Stimulated activated CD4-positive, alpha-beta T cell treated with anti-CD3 and anti-CD28 coated beads, Interleukin-1b, Interleukin-23, amount 100 ng/mL, for 4 hours (primary cell): ENCODE measurements at regions not wholly inside any gene's neighbourhood (a gene's known extent, or its start where the extent isn't known, plus 50 kb on each side); places are given as distances from the start of the nearest gene placed in this dataset.

ENCODE experiments used
- DNase-seq, 2 donors: peaks; one replicate each; pipeline ENCODE4 v3.0.0-alpha.2; 2020; ENCODE audit warnings: low read depth in 2 of 2

DNA sequence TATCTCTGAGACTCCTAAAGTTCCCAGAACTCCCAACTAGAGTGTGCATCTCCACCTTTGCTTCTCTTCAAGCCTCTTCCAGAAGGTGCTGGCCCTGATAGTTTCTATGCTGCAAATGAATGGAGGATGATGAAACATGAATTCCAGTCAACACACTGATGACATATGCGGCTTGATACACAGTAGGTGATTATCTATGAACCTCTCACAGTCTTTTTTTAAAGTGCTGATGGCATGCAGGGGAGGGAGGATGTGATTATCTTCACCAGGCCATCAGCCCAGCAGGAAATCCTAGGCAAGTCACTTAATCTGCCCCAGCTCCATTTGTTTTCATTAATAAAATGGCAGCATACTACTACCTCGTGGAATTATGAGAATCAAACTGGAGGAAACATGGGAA lies 548.5 kb downstream of the SOX6 start:
- DNase-seq: no peak

DNA sequence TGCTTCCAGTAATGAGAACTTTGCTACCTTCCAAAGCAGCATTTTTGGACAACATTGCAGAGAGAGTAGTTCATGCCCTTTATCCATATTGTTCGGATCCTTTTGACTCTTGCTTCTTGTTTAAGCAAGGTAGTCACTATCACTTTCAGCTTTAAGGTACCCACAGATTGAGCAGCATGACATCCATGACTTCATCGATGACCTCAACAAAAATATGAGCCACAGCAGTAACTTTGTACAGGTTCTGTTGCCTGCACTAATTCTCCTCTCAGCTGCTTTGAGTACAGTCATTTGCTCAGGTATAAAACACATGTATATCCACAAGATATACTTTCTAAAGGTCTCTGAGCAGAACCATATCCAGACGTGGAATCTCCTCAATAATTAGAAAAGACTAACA lies 546.3 kb downstream of the SOX6 start:
- DNase-seq: no peak

DNA sequence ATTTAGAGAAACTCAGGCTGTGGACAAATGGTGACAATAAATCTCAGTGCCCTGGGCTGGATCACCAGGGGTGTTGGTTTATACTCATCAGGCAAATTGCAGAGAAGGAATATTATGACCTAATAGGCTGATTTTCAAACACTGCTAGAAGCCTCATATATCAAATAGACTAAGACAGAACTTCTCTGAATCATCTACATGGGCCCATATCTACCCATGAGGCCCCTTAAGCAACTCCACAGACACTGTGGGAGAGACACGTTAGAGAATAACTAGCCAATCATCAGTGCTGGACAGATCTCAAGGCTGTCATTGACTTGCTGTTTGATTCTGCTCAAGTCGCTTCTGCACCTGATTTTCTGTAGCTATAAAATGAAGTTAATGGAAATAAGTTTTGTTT lies 545.8 kb downstream of the SOX6 start:
- DNase-seq: no peak

DNA sequence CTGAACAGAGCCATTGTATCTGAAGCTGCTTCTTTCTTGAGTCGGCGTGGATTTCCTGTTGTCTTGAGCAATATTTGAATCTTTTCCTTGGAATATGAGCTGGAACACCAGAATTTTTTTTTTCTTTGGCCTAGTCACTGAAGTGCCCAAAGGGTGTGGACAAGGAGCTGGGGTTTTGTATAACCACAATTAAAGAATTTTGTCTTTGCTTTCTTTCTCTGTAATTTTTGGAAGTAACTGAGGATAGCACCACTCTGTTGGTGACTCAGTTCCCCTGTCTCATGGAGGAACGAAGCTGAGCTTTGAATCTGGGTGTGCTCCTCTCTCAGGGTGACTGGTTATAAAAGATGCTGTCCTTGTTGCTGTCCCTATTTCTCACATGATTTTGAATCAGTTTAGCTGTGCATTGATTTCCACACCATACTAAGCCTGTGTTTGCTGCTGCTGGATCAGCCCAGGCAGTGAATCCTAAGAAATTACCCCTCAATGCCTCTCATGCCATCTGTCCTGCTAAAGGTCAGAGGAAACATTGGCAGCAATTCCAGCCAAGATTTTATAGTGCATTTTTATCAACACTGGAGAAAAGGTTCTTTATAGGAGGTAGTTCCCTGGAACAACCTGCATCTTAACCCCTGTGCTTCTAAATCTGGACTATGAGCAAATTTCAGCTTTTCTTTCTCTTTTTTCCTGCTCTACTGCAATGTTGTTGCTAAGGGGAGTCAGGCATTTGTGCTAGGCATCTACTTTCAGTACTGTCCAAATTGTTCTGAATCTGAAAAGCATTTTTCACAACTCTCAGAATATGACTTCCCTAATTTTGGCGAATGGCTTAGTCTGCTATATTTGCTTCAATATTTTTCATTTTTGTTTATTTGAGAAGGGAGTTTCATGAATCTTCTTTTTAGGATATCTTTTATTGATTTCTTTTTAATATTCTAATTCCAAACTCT lies 540.8 kb downstream of the SOX6 start:
- DNase-seq: no peak

DNA sequence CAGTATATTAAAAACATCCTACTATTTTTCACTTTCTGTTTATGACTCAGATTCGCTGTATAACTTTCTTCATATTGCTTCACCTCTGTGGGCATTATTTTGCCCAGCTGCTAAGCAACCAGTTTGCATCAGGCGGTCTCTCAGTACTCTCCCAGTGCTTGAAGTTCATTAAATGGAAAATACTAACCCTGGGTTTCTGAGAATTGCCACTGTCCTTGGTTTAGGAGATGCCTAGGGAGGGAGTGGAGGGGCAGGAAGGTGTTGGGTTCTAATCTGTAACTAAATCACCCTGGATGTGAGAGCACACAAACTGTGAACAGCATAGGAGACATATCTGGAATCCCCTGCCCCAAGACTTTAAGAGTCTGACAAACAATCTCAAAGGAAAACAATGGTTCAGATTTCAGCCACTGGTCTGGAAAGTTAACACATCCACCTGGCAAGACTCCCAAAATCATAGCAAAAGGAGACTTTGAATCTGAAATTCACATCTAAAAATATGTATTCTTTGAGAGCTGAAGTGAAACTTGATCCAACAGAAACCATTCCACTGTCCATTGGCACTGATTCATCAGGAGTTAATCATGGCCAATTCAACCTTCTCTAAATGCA lies 540.0 kb downstream of the SOX6 start:
- no peak for DNase-seq

DNA sequence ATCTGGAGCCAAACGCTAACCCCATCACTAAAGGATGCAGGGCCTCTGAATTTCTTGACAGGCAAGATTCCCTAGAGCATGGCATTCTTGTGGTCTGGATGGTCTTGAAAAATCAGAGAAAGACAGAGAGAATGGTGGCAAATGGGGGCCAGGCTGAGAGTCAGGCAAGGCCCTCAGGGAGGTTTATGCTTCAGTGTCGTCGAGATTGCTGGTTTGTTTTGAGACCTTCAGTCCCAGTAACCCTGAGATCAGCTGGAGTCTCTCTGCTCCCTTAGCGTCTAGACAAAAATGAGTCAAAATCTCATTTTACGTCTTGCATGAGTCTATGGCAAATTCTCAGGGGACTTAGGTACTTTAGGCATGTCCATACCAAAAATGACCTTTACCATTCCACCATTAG lies 539.3 kb downstream of the SOX6 start:
- no peak for DNase-seq

DNA sequence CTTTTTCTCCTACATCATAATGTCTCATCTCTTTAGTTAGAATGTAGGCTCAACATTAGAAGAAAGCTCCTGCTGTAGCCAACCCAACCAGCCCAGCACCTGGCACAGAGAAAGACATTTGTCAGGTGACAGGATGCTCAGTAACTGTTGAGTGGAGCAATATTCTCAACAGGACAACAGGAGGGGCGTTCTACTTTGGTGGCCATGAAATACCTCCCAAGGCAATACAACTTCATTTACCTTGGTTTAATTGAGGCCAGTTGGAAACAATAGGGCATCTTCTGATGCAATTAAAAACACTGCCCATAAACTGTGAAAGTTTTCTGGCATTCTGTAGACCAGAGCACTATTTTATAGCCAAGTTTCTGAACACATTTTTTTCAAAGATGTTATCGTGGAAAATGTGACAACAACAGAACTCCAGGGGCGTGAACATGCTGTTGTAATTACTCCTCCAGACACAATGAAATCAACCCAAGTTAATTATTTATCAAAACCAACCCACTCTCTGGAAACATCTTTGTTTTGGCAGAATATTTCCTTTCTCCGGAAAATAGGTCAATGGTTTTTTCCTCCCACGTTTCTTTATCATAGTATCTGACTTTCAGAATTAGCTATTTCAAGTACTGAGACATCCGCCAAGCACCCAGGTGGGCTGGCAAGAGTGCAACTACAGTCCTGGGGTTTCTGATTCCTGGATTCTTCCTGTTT lies 538.1 kb downstream of the SOX6 start:
- no peak for DNase-seq

DNA sequence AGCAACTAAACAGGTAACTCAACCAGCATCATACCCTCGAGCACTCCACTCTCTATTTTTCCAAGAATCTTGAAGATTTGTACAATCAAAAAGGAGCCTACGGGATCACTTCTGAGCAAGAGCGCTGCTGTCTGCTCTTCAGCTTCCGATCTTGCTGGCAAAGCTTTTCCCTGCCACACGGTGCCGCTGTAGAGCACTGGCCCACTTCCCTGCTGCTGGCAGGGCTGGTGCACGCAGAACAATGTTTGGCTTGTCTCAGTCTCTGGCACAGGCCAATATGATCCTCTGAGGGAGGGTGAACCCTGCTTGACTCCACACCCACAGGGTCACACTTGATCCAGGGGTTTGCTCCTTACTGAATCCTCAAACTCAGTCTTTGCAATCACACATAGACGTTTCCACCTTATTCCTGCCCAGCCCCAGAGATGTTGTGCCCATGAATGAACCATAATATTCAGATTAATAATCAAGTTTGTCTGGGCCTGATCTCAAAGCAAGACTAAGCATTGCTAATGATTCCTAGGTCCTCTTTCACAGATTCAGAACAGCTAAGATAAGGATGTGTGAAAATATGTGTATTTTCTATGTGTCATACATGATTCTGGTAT lies 536.6 kb downstream of the SOX6 start:
- DNase-seq: peak in 1 of 2 donors; percentile 10

DNA sequence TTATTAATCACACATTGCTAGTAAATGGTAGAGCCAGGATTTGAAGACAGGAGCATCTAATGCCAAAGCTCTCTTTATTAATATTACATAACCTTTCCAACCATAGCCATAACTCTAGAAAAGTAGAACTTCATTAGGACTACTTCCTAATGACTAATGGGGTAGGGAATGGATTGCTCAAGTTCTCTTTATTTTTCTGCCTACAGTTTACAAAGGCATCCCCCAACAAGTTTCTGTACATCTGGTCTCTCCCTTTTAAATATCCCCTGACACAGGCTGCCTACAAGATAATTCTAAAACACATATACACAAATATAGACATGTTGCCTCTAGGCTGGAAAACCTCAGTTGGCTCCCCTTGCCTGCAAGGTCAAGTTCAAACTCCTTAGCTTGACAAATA lies 534.9 kb downstream of the SOX6 start:
- DNase-seq: no peak

DNA sequence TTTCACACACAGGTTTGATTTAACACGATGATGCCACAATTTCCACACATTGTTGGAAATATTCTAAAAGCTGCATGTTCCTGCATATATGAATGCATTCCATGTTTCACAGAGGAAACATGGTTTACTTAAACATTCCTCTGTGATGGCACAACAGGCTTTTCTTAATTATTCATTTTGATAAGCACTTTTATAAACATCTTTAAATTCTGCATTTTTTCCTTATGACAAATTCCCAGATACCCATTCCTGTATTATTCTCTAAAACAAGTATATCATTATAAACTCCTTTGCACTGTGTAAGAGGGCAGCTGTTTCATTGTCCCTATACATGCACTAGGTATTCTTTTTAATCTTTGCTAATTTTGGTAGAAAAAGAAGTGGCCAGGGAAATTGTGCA lies 532.3 kb downstream of the SOX6 start:
- DNase-seq: no peak

DNA sequence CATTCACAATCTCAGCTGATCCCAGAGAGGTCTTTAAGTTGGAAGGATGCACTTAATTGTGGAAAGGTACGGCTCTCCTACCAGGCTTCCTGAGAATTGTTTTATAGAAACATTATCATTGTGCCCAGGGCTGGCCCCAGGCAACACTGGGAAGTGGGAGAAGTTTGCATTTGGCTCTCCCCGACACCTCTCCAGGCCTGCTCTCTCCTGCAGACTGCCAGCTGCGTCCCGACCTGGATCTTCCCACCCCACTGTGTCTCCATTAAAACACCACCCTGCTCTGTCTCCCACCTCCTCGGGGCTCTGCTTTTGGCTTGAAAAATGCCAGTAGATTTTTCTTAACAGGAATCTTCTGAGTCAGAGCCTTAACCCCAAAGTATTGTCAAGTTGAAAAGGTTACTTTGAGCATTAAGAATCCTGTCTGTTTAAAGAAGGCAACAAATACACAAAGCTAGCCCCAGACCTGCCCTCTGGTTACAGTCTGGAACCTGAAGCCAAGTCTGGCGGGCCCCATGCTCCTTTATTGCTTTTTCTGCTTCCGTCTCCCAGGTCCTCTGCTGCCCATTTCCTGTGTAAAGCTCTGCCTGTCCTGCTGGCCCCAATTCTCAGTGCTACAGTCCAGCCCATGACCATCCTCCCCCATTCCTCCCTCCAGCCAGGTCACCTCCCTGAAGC lies 530.2 kb downstream of the SOX6 start:
- DNase-seq: no peak

DNA sequence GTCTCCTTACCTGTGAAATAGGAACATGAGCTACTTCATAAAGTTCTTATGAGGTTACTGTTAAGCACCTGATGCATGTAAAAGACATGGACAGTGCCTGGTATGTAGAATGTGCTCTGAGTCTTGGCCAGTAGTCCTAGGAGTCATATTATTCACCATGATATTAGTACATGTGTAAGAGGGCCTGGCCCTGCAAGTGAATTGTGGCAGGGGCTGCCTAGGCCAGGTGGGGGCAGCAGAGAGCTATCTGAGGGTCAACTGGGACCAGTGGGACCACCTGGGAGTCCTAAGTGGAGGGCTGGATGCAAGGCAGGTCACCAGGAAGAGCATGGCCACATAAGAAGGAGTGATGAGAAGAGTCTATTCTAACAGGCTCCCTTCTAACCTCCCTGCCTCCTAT lies 529.5 kb downstream of the SOX6 start:
- DNase-seq: no peak

DNA sequence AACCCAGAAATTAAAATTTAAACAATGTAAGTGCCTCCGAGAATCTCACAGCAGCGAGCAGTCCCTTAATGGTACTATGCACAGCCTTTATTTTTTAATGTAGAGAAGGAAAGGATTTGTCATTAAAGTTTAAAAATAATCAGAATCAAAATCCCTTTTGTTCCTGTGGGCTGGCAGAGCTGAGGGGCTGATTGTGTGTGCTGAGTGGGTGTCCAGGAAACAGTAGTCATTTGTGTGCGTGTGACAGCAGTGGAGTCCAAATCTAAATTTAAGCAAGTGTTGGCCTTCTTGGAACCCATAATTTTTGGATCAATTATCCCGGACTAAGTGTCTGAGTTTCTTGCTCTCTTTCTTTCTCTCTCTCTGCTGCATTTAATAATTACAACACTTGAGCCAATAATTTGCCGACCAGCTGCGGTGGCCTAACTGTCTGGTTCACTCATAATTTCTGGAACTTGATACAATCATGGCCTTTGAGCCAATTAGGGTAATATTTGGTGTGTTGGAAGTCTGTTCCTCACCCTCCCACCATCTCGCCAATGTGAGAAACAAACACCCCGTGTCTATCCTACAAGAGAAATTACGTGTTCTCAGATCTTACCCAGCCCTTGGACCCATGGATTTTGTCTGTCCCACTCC lies 528.0 kb downstream of the SOX6 start:
- no peak for DNase-seq

DNA sequence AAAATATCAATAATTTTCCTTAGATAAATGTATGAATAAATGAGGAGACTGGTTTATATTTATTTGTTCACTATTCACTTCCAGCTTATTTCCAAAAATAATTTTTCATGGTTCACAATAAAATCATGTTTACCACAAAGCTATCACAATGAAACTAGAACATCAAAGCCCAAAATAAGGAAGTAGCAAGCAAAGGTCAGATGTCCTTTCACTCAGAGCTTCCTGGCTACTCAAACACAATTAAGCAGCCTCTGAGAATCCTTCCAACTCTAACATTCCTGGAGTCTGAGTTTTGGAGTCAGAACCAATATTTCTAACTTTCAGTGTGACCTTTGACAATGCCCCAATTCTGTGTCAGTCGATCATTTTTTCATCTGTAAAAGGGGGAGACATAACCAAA lies 527.0 kb downstream of the SOX6 start:
- no peak for DNase-seq

DNA sequence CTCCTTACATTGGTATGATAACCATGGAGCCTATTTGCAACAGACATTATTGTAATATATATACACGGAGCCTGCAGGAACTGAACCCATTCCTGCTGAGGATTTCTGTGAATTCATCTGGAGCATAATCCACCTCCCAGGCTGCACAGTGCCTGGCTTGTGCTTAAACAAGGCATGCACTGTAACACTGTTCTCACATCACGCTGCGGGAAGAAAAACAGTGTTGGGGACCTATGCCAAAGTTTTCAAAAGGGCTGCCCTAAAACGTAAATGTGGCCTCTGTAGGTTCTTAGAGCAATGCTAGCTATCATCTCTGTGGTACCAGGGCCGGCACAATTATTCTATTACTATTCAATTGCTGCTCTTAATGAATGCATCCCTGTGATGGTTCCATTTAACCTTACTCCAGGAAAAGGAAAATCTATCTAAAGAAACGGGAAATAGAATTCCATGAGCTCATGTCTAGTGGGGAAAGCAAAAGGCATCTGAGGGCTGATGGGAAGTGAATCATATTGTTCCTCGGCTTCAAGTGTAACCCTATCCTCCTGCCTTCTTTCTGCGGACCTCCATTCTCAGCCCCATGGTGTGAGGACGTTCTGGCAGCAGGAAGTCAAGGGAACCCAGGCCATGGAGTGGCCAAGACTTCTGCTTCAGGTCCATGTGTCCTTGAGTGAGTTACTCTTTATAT lies 525.5 kb downstream of the SOX6 start:
- no peak for DNase-seq

DNA sequence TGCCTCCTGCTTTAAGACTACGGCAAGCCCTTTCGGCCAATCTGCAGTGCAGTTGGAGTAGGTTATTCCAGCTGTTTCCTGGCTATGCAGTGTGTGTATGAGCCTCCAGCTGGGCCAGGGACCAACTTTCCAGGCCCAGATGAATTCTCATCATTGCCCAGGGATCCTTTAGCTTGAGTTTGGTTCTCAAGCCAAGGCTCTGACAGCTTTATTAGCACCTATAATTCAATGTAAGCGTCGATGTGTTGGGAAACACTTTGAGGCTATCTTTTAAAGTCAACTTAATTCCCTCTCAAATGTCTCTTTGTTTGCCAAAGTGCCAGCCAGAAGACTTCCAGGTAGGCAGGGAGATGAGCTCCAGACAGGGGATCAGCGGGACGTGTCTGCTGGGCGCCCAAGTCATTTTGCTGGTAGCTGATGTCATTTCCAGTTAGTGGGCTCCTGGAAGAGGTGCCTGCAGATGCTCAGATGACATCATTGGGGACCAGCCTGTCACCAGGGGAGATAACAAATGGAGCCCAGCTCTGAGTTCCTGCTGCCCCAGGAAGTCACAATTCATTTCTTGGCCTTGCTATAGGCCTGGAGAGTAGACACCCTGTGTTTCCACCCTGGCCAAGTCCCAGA lies 520.4 kb downstream of the SOX6 start:
- no peak for DNase-seq

DNA sequence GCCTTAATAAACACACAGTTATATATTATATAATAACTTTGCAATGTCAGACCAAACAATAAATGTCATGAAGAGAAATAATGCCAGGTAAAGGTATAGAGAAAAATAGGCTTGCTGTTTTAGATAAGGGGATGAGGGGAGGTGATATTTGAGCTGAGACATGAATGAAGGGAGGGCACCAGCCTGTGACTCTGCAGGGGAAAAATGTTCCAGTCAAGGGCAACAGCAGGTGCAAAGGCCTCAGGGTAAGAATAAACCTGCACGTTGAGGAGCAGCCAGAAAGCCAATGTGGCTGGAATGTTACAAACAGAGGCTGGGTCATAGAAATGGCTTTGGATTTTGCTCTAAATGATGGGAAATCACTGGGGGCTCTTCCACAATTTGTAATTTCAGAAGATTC lies 519.6 kb downstream of the SOX6 start:
- DNase-seq: no peak

DNA sequence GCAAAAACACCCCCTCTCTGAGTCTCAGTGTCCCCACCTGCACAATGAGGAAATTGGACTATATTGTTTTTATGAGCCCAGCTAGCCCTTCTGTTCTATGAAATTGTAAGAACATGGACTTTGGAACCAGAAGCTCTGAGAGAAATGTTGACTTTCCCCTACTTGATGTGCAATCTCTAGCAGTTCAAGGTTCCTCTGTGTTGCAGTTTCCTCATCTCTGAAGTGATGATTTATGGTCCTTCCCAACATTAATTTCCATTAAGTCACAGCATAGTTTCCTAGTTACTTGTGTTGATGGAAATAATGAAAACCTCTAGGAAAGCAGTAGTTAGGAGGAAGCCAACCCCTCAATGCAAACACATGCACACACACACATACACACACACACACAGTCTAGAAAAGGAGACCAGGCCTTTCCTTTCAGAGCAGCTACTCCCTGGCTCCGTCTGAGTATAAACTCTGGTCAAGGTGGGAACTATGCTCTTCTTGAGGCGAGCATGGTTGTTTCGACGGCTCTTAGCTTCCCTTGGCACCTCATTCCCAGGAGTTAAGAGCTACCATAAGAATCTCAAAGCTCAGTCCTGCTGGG lies 518.4 kb downstream of the SOX6 start:
- no peak for DNase-seq

DNA sequence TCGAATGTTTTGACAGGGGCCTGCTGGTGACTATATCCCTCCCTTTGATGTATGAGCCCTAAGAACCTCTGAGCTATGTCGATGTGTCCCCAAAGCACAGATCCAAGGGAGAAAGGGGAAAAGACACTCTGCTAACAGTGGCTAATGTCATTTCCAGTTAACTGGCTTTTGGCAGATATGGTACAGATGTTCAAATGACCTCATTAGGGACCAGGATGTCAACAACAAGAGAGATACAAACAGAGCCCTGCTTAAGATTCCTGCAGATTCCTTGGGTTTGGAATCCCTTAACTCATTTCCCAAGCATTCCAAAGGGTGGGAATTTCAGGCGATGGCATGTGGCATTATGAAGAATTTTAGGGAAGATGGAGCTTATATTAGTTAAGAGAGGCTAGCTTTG lies 517.3 kb downstream of the SOX6 start:
- DNase-seq: no peak

DNA sequence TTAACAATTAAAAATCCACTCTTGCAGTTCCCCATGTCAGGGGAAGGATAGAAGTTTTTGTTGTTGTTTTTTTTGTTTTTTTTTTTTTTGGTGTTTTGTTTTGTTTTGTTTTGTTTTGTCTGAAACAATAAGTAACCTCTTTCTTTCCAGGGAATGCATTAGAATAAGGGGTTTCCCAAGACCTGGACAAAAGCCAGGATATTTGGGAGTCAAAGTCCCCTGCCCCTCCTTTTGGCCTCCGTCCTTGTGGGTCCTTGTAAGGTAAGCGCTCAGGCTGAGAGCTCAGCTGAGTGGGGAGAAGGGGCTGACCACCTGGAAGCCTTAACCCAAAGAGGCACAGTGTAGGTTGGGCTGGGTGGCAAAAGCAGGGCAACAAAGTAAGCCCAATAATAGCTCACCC lies 515.4 kb downstream of the SOX6 start:
- DNase-seq: no peak
